ENCODE measurements at regions not wholly inside any gene's neighbourhood (a gene's known extent, or its start where the extent isn't known, plus 50 kb on each side); places are given as distances from the start of the nearest gene placed in this dataset.

- TF ChIP-seq CTCF (IDR thresholded peaks at IDR 0.05) (no peak), POLR2A (IDR thresholded peaks at IDR 0.05) (no peak)
Measured at GRCh38 chr2:34179511-34179910, 580.4 kb upstream of the FAM98A start.

All from uterus (tissue), 2 donors.